ENCODE measurements at regions not wholly inside any gene's neighbourhood (a gene's known extent, or its start where the extent isn't known, plus 50 kb on each side); places are given as distances from the start of the nearest gene placed in this dataset.

DNA sequence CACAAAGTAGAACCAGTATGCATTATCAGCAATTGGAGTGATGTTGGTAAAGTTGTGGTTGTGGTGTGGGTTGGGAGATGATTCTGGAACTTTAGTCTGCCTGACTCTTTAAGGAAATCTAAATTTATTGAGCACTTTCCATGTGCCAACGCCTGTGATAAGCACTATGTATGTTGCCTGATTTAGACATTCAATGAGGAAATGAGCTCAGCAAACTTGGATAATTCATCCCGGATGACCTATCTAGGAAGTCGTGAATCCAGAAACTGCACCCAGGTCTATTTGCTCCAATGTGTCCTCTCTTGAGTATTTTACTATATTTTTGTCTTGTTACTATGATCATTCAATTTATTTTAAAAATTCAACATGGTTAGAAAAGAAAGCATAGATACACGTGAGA lies 400.8 kb upstream of the MMADHC start:
- DNase-seq, result no peak

DNA sequence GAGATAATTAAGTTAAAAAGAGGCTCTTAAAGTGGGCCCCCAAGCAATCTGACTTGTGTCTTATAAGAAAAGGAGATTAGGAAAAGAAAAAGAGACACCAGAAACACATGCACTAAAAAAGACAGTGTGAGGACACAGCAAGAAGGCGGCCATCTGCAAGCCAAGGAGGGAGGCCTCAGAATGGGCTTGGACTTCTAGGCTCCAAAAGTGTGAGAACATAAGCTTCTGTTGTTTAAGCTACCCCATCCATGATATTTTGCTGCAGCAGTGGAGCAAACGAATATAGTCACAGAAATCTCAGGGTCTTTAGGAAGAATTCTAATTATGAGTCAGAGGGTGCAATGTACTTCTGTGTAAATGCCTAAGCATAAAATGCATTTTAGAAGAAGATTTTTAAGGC lies 399.3 kb upstream of the MMADHC start:
- DNase-seq, result no peak

DNA sequence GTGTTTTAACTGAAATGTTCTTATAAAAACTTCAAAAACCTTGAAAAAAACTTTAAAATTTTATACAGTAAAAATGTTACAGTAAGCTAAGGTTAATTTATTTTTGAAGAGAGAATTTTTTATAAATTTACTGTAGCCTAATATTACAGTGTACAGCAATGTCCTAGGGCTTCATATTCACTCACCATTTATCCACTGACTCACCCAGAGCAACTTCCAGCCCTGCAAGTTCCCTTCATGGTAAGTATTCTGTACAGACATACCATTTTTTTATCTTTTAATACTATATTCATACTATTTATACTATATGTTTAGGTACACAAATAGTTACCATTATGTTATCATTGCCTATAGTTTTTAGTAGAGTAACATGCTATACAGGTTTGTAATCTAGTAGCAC lies 396.7 kb upstream of the MMADHC start:
- no peak for DNase-seq

DNA sequence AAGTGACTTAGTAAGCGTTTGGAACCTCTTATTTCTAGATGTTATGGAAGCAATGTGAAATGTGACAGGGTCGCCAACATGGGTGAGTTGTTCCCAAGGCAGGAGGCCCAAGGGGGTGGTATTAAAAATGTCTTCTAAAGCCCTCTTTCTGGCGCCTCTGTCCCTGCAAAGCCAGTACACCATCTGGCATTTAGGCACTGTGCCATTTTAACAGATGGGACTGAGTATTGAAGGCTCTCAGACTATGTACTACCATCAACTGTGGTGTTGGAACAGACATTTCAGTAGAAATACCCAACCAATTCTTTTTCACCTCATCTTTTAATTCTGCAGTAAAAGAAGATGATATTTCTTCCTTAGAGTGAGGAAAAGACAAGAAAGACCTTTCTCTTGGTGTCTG lies 384.5 kb upstream of the MMADHC start:
- no peak for DNase-seq

DNA sequence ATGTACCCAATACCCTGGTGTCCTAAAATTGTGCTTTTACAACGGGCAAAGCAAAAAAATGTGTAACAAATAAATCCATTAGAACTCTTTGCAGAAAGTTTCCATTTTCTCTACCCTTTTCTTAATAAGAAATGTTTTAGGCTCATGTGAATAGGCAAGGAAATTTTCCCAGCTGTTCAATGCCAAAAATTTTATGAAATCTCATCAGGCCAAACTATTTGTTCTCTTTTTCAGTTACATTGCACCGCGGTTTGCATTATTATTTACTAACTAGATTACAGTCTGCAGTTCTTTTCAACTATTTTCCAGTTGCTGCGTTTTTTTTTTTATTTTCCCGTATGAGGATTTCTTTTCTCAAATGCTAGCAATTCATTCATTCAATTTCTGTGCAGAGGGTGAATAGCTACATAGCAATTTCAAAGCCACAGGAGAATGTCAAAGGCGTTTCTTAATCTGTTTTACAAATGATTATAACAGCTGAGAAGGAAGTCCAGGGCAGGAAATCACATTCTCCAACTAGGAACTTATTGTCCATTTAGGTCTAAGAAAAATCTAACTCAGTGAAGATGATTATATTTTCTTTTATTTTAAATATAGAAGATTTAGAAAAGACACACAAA lies 367.5 kb upstream of the MMADHC start:
- no peak for DNase-seq

DNA sequence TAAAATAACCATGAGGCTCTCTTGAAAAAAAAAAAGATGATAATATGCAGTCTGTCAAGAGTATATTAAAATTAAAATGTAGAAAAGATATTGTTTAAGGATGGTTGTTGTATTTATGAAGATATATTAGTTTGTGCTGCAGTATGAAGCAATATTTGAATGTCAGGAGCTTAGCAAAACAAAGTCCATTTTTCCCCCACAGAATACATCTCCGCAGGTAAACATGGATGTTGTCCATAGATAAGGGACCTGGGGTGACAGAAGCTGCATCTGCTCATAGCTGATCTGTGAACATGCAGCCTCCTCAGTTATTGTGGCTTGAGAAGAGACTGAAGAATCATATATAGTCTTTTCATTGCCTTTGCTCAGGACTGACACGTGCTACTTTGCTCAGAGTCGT lies 366.1 kb upstream of the MMADHC start:
- no peak for DNase-seq

DNA sequence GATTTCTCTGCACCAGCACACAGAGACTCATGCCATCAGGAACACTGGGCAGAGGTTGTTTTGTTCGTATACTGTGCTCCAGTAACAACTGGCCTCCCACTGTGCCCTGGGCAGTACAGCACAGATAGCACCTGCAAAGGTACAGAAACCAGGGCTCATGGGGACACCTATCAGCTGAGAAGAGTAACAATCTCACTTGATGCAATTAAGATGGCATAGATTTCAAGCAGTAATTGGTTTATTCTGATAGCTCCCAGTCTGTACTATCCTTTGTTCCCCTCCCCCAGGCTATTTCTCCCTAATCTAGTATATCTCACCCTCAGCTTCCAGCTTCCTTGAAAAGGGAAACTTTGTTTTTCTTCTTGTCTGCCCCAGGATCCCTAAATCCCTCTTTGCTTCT lies 343.9 kb upstream of the MMADHC start:
- DNase-seq, result no peak

DNA sequence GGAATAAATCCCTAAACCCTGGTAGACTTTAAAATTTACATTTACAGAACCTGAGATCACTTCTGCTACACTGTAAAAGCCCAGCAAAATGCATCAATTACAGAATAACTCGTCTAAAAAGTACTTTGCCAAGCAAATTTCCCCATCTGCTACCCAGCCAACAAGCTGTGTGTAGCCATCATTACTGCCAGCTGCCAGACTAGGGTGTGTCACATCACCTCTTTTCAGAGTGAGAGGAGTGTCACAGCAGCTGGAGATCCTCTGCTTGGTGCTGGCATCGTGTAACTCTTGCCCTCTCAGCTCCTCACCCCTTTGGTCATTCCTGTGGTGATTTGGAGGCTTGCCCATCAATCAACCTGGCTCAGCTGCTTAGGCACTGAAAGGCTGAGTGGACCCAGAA lies 340.4 kb upstream of the MMADHC start:
- DNase-seq, result no peak

DNA sequence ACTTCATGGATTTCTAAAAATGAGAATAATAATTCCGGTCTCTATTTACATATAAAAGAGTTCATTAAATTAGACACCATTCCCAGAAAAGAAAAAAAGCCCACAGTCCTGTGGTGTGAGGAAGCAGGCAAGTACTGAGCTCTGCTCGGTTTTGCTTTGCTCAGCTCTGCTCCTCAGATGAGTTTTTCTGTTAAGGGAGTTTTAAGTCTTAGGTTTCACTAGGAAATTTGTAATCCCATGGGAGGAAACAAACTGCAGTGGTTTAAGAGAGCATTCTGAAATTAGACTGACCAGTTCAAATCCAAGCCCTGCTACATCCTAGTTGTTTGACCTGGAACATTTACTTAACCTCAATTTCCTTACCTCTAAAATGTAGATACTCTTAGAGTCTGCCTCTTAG lies 338.6 kb upstream of the MMADHC start:
- no peak for DNase-seq

DNA sequence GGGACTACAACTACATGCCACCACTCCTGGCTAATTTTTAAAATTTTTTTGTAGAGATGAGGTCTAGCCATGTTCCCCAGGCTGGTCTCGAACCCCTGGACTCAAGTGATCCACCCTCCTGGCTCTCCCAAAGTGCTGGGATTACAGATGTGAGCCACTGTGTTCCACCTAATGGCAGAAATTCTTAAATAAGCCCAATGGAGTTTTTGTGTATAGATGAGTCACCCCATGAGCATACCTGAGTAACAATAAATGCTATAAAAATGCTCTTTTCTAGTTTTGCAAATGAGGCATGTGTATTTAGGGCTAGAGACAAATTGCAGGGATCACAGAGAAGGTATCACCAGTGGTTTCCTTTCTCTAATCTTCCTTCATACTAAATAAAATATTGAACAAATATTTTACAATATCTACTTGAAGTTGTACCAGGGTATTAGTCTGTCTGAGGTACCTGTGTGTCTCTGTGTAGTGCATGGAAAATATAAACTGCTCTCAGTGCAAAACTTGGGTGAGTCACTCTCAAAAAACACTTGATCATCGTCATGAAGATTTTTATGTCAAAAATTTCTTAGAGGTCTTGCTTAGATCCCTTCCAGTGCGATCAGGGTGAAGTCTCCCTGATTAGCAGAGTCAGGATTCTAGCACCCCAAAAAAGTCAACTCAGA lies 337.1 kb upstream of the MMADHC start:
- DNase-seq, result no peak

DNA sequence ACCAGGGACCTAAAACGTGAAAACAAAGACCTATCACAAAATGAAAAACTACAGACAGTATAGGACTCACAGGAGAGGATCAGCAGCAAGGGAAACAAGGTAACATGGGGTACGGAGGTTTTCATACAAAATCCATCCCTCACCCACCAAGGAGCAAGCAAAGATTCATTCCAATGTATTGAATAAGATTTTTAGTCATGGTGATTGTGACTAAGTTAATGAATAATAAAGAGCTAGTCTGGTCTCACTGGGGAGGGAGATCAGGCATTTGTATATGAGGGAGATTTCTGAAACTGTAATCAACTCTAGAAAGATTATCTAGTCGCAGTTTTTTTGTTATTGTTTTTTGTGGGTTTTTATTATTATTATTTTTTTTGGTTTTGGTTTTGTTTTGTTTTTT lies 336.5 kb upstream of the MMADHC start:
- DNase-seq, result no peak

DNA sequence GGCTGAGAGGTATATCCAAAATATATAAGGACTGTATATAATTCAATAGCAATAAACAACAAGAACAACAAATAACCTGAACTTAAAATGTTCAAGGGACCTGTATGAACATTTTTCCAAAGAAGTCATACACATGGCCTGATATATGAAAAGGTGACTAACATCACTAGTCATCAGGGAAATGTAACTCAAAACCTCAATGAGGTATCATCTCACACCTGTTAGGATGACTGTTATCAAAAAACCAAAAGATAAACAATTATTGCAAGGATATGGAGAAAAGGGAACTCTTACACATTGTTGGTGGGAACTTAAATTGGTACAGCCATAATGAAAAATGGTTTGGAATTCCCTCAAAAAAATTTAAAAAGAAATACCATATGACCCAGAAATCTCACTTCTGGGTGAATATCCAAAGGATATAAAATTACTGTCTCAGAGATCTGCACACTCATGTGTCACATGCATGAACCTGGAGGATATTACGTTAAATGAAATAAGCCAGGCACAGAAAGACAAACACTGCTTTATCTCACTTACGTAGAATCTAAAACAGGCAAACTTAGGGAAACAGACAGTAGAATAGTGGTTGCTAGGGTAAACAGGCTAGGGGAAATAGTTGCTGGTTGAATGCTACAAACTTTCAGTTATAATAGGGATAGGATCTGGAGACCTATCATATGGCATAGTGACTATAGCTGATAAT lies 334.5 kb upstream of the MMADHC start:
- DNase-seq, result no peak

DNA sequence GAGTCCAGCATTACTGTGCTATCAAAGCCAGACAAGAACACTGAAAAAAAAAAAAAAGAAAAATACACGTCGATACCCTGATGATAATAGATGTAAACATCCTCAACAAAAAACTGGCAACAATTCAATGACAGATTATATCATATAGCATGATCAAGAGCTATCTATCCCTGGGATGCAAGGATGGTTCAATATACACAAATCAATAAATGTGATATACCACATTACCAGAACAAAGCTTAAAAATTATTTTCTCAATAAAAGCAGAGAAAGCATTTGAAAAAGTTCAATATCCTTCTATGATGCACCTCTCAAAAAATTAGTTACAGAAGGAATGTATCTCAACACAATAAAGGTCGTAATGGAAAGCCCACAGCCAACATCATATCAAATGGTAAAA lies 332.8 kb upstream of the MMADHC start:
- DNase-seq, result no peak

DNA sequence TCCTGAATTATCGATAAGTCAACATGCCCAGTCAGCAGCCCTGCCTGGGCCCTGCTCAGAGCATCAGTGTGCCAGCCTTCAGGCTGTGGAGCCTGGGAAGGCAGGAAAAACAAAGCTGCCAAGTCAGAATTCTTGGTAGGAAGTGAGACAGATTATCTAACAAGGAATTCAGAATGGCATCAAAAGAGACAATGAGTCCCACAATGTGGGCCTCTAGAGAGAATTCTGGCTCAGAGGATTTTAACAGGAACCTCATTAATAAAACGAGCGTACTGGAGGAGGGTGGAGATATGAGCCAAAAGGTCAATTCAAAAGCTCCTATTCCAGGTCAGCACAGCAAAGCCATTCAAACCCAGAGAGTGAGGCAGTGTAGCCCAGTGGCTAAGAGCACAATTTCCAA lies 327.6 kb upstream of the MMADHC start:
- no peak for DNase-seq

DNA sequence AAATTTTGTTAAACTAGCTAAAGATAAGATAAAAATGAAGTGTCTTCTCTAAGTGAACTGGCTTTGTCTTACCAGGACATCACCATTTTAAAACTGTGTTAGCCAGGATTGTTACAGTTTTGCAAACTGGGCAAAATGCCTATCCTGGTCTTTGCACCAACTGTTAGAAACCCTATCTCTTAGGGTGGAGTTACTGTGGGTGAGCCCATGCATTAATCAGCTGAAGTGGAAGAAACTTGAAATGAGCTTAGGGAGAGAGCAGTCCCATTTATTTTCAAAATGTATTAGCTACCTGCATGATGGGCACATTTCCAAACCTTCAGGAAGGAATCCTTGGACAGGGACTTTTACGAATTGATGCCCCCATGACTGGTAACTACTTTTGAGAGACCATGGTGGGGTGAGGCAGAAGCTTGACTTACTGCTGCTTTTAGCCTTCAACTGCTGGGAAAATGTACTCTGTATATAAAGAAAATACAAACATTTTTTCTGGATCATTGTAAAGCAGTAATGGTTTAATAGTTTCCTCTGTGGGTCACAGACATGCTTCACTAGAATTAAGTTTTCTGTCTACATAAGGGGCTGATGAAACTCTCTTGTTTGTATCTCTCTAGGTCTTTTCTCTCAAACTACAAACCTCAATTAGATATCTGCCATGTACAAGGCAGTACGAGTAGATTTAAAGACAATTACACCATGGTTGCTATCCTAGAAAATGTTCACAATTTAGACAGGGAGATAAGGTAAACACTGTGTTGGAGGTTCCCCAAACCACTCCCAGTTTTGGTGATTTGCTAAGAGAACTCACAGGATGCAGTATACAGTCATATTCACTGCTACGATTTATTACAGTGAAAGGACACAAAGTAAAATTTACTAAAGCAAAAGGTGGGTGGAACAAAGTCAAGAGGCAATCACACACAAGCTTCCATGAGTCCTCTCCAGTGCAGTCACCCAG lies 321.4 kb upstream of the MMADHC start:
- no peak for DNase-seq

DNA sequence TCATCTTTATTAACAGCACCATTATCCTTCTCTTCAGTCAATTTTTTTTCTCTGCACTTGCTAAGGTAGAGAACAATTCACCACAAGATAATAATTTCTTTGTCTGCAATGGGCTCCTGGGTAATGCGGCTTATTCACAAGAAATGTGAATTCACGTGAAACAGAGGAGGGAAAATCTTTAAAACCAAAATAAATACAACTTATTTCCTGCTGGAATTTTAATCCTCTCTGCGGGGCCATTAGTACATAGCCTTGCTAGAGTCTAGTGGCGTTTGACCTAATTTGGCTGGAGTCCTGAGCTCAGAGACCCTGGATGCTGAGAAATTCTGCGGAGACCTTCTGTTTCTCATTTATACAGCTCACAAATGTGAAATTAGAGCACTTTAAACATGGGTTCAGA lies 319.3 kb upstream of the MMADHC start:
- no peak for DNase-seq

DNA sequence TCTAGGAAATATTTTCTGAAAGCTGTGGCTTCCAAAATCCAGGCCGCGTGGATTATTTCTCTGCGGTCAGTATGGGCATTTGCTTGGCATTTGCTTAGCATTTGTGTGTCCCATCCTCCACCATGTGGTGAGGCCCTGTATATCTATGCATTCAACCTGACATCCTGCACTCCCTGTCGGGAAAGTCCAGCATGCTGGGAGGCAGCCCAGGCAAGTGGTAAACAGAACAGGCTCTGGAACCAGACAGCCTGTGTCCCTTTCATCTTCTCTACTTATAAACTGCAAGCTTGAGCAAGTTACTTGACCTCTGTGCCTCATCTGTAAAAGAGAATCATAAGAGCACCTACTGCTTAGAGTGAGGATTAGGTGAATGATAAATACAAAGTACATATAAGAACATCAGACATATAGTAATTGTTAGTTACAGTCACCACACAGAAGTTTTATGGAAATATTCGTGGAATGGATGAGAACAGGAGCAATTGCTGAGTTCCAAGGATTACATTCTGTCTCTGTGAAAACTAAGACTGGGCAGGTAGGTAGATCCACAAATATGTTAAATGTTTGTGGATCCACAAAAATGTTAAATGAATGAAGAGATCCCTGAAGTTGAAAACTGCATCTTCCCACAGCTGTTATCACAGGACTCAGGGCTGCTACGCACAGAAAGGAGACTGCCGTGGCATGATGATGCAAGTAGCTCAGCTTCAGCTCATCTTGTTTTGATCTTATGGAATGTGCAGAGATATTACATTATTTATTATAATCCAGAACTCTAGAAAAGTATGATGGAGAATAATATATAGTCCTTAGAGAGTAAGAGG lies 317.0 kb upstream of the MMADHC start:
- no peak for DNase-seq

DNA sequence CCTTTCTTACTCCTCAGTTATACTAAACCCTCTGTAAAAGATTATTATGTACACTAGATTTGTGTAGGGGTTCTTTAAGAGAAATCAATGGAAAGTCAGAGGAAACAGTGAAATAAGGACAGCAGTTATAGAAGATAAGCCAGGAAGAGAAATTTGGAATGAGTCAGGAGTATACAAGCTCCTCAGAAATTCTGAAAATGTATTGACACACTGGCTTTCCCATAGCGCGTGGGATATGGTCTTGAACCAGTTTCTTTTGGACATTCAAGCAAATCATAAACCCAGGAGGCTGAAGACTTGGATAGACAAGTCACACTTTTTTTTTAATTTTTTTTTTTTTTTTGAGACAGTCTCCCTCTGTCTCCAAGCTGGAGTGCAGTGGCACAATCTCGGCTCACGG lies 316.1 kb upstream of the MMADHC start:
- DNase-seq, result no peak

DNA sequence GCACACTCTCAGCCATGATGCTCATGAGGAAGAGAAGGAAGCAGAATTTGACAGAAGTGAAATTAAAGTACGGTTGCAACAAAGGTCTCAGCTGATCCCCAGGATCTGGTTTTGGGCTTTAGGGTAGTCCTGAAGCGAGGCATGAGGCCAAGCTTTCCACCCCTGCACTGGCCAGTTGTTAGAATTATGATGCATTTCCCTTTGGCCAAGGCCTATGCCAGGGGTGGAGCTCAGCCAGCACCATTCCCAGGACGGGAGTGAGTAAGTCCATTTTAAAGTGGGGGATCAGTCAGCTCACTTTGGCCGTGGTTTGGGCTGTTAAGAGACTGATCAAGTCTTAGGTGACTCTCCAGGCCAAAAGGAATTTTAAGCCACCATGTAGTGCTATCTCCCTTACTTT lies 314.5 kb upstream of the MMADHC start:
- no peak for DNase-seq

DNA sequence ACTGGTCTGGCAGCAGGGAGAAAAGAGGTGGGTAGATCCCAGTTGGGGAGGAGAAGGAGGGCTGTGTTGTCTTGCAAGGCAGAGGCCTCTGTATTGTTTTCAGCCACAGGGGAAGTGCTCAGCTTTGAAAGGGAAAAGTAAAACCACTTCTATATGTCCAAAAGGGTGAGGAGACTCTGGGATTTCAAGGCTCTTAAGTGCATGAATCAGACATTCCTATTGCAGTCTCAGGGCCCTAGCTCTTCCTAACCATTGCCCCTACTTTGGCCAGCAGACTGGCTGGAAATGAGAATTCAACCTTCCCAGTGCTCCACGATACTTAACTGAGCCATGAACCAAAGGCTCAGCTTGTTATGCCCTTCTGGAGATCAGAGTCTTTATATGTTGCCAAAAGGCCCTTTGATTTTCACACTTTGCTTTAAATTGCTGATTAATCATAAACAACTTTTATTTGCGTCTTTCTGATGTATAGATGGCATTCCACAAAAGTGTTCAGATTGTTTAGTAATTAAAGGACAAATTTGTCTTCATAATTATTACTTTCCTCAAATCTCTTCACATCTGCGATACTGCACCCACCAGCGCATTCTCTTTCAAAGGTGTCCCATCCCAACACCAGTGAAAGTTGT lies 313.8 kb upstream of the MMADHC start:
- DNase-seq, result no peak

DNA sequence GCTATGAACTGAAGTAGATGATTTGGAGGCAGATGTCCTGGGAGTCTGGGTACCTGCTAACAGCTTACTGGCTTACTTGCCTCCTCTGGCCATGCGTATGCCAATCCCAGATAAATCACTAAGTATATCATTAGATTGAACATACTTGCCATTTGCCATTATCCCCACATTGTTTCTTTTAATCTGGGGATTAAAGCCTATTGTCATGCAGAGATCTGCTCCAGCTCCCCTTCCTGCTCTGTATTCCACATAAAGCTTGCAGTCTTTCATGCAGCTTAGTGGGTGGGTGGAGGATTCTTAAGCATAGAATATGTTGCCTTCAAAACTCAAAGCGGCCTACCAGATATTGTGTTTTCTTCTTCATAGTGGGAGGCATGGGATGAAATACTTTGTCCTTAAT lies 311.8 kb upstream of the MMADHC start:
- DNase-seq, result no peak

DNA sequence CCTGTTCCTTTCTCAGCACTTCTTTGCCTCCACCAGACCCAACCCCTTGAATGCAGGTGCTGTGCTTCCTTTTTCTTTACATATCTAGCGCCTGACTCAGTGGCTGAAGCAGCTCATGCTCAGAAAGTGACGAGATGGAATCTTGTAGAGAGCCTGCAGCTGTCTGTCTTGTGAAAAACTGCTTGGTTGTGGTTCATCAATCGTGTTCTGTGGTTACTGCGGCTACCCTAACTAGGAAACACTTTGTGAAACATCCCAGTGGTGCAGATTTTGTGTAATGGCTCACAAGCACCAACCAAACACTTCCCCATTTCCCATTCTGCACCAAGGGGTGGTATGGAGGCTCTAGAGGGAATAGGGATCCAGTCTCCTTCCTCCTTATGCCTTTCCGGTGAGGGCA lies 307.2 kb upstream of the MMADHC start:
- DNase-seq, result no peak
